GM06990 (cell line): ENCODE measurements at regions not wholly inside any gene's neighbourhood (a gene's known extent, or its start where the extent isn't known, plus 50 kb on each side); places are given as distances from the start of the nearest gene placed in this dataset.

Source experiments
- DNase-seq: peaks from one replicate; pipeline ENCODE4 v3.0.0-alpha.2; 2011; ENCODE audit not compliant: insufficient read length; ENCODE audit errors: extremely low read depth
- H3K27me3 ChIP-seq: replicated peaks from 2 replicates; pipeline ENCODE4 v1.6.0; 2011; ENCODE audit warnings: low read length; ENCODE audit not compliant: control insufficient read depth, insufficient read depth
- H3K36me3 ChIP-seq: 2 replicates; pipeline ENCODE4 v1.5.1; 2011; ENCODE audit warnings: low read length; ENCODE audit not compliant: control insufficient read depth, insufficient read depth
- H3K4me3 ChIP-seq: replicated peaks from 2 replicates; pipeline ENCODE4 v1.5.1; 2011; ENCODE audit warnings: low read depth, mild to moderate bottlenecking, control low read depth, low read length
- CTCF ChIP-seq: IDR thresholded peaks from 2 replicates; pipeline ENCODE4 v1.5.1; 2011; ENCODE audit warnings: low read length, control low read depth, mild to moderate bottlenecking, inconsistent platforms; ENCODE audit not compliant: insufficient read depth, poor library complexity, severe bottlenecking

- no peak for TF ChIP-seq CTCF
- Histone ChIP-seq H3K36me3 (no peaks in the 10 kb centered on the region), H3K27me3 (no peaks in the 10 kb centered on the region), H3K4me3 (no peak overlapping the region)
- DNase-seq: no peak
Observed at GRCh38 chr9:19552282-19553105, 143.7 kb downstream of the ACER2 start.

GRCh38 chr9:19551124-19551929, 142.5 kb downstream of the ACER2 start:
- Histone ChIP-seq H3K36me3 (no peaks in the 10 kb centered on the region), H3K4me3 (peak overlapping the region; percentile 32; the same call in 1 of the 2 replicates)
- no peak for TF ChIP-seq CTCF

DNA sequence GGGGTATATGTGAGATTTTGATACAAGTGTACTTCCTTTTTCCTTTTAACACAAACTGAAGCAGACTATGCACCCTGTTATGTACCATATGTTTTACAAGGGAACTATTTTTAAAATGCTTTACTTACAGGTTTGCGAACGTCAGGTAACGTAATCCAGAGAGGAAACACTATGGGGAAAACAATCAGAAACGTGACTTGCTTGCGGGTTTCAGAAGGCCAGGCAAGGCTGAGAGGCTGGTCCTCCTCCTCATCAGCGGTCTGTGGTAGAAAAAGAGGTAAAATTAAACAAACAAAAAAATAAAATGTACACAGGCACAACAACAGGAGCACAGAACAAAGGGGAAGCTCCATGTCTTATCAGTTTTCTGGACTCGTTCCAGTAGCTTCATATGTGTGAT, 141.2 kb downstream of the ACER2 start:
- TF ChIP-seq CTCF: no peak
- Histone ChIP-seq H3K4me3 (no peak overlapping the region), H3K27me3 (no peaks in the 10 kb centered on the region), H3K36me3 (no peaks in the 10 kb centered on the region)
- DNase-seq: no peak

More at GRCh38 chr9:19551124-19551929, 142.5 kb downstream of the ACER2 start:
- no peaks in the 10 kb centered on the region for H3K27me3 ChIP-seq
- no peak for DNase-seq

DNA sequence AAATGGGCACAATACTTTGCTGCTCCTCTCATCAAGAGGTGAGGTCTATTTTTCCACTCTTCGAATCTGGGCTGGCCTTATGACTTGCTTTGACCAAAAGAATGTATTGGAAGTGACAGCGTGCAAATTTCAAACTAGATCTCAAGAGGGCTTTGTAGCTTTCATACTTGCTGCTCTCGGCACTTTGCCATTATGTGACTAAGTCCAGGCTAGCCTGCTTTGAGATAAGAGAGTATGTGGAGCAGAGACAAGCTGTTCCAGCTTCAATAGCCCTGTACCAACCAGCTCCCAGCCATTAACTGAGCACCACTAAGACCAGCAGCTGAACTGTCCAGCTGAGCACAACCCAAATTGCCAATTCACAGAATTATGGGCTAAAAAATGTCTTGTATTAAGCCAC, 124.6 kb downstream of the ACER2 start:
- TF ChIP-seq CTCF: no peak
- H3K36me3 ChIP-seq: no peaks in the 10 kb centered on the region
- no peak overlapping the region for H3K4me3 ChIP-seq
- no peaks in the 10 kb centered on the region; the same call in 1 of the 2 replicates for H3K27me3 ChIP-seq
- DNase-seq: no peak

DNA sequence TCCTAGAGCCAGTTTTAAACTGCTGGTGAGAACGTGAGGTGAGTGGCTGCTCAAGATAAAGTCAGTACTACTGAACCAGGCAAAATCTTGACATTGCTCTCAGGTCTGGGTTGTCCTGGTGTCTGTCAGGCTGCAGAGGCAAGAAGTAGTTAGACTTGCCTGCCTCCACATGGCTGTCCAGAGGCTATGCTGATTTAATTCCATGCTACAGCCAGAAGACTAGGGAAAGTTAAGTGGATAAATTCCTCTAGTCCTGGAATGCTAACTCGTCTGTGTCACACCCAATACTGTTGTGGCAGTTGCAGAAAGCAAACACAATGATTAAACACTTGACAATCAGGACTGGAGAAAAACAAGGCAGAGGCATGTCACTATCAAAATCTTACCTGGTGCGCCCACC, 118.9 kb downstream of the ACER2 start:
- Histone ChIP-seq H3K4me3 (no peak overlapping the region), H3K36me3 (no peaks in the 10 kb centered on the region), H3K27me3 (no peaks in the 10 kb centered on the region; the same call in 1 of the 2 replicates)
- TF ChIP-seq CTCF: no peak
- DNase-seq: no peak
